ENCODE measurements at regions not wholly inside any gene's neighbourhood (a gene's known extent, or its start where the extent isn't known, plus 50 kb on each side); places are given as distances from the start of the nearest gene placed in this dataset.

GRCh38 chr1:37146071-37146470 is 111.8 kb upstream of the GRIK3 start:
- no peak overlapping the region for H3K27ac Mint-ChIP-seq
- no peak for DNase-seq (ENCODE audit: low spot score, unreplicated experiment)
- H3K27me3 Mint-ChIP-seq = peaks cover 24% of the 10 kb centered on the region
- H3K4me3 Mint-ChIP-seq (ENCODE audit: low read depth) = no peak overlapping the region
- H3K36me3 Mint-ChIP-seq (ENCODE audit: insufficient read depth) = no peaks in the 10 kb centered on the region
- H3K9me3 Mint-ChIP-seq (ENCODE audit: low read depth) = no peaks in the 10 kb centered on the region
- no peak for TF ChIP-seq CTCF (IDR thresholded peaks at IDR 0.05; ENCODE audit: unreplicated experiment)
- no peaks in the 10 kb centered on the region for H3K4me1 Mint-ChIP-seq (ENCODE audit: low read depth)

DNA sequence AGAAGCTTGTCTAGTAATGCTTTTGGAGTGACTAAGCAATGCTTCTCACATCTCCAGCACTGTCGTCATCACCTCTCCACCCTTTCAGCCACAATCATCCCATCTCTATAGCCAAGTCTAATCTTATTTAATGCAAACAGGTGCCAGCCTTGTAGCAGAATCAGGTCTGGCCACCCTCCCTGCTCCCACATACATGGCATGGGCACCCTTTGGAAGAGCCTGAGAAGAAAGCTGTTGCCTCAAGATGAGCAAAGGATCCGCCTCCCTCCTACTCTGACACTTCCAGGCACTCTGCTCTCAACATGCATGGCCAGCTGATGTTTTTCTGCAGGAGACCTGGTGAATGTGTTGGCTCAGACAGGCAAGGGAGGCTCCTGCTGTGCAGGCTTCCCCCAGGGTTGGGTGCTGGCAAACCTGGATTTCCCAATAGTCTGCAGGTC is 113.1 kb upstream of the GRIK3 start:
- Mint-ChIP-seq H3K27ac (no peak overlapping the region), H3K4me1 (ENCODE audit: low read depth) (no peaks in the 10 kb centered on the region), H3K27me3 (peaks cover 27% of the 10 kb centered on the region), H3K4me3 (ENCODE audit: low read depth) (no peak overlapping the region), H3K9me3 (ENCODE audit: low read depth) (no peaks in the 10 kb centered on the region), H3K36me3 (ENCODE audit: insufficient read depth) (no peaks in the 10 kb centered on the region)
- DNase-seq (ENCODE audit: low spot score, unreplicated experiment) = no peak
- TF ChIP-seq CTCF (IDR thresholded peaks at IDR 0.05; ENCODE audit: unreplicated experiment) = no peak

GRCh38 chr1:37147906-37148305 is 113.6 kb upstream of the GRIK3 start:
- no peak for DNase-seq (ENCODE audit: low spot score, unreplicated experiment)
- no peak for TF ChIP-seq CTCF (IDR thresholded peaks at IDR 0.05; ENCODE audit: unreplicated experiment)

DNA sequence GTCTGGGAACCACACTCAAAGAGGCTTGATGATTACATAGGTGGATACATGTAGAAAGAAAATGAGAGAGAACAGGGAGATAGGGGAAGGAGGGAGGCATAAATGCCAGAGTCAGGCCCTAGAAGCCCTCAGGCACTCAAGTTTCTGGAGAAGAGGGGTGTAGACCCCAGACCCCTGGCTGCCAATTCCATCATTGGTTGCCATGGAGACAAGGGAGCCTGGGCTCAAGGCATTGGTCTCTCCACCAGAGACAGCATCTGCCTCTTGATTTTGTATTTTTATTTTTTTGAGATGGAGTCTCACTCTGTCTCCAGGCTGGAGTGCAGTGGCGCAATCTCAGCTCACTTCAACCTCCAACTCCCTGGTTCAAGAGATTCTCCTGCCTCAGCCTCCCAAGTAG is 114.3 kb upstream of the GRIK3 start:
- H3K4me1 Mint-ChIP-seq (ENCODE audit: low read depth) = no peaks in the 10 kb centered on the region

More at GRCh38 chr1:37147906-37148305, 113.6 kb upstream of the GRIK3 start:
- Mint-ChIP-seq H3K36me3 (ENCODE audit: insufficient read depth) (no peaks in the 10 kb centered on the region), H3K27ac (no peak overlapping the region), H3K4me3 (ENCODE audit: low read depth) (no peak overlapping the region), H3K9me3 (ENCODE audit: low read depth) (no peaks in the 10 kb centered on the region), H3K27me3 (peaks cover 30% of the 10 kb centered on the region), H3K4me1 (ENCODE audit: low read depth) (no peaks in the 10 kb centered on the region)

GRCh38 chr1:37149296-37149695 is 115.0 kb upstream of the GRIK3 start:
- Mint-ChIP-seq H3K9me3 (ENCODE audit: low read depth) (no peaks in the 10 kb centered on the region), H3K36me3 (ENCODE audit: insufficient read depth) (no peaks in the 10 kb centered on the region), H3K4me3 (ENCODE audit: low read depth) (no peak overlapping the region), H3K27ac (no peak overlapping the region), H3K4me1 (ENCODE audit: low read depth) (no peaks in the 10 kb centered on the region), H3K27me3 (peaks cover 35% of the 10 kb centered on the region)
- no peak for TF ChIP-seq CTCF (IDR thresholded peaks at IDR 0.05; ENCODE audit: unreplicated experiment)
- DNase-seq (ENCODE audit: low spot score, unreplicated experiment) = no peak

More for the DNA sequence above, 114.3 kb upstream of the GRIK3 start:
- Mint-ChIP-seq H3K4me3 (ENCODE audit: low read depth) (no peak overlapping the region), H3K27me3 (peaks cover 30% of the 10 kb centered on the region), H3K27ac (no peak overlapping the region), H3K36me3 (ENCODE audit: insufficient read depth) (no peaks in the 10 kb centered on the region), H3K9me3 (ENCODE audit: low read depth) (no peaks in the 10 kb centered on the region)
- no peak for DNase-seq (ENCODE audit: low spot score, unreplicated experiment)
- no peak for TF ChIP-seq CTCF (IDR thresholded peaks at IDR 0.05; ENCODE audit: unreplicated experiment)
